SK-MEL-5 (cell line): ENCODE measurements at regions not wholly inside any gene's neighbourhood (a gene's known extent, or its start where the extent isn't known, plus 50 kb on each side); places are given as distances from the start of the nearest gene placed in this dataset.

Source experiments
- DNase-seq: peaks from one replicate; pipeline ENCODE4 v3.0.0-alpha.2; 2016; ENCODE audit warnings: low read depth, low spot score
- in situ Hi-C: cut with HindIII; loops from 2 replicates; pipeline ENCODE4 v1.10.0; 2016; ENCODE audit warnings: low sequenced_read_pairs, high pct_unique_total_duplicates, low pct_unique_long_range_greater_than_20kb

DNA sequence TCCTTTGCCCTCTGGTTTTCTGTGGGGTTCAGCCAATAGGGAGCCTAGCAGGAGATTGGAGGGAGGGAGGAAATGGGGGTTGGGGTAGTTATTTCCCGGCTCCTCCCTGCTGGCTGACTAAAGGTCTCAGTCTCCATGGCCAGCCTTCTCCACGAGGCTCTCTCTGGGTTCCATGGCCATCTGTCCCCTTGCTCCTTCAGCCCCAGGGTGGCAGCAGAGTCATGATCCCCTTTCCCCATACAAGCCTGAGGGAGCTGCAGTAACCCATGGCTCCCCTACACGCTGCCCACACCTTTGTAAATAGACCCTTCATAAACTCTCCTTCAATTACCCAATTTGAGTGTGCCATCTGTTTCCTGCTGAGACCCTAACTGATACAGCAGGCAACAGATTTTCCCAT lies 176.1 kb upstream of the CSF3R start:
- in situ Hi-C loops, result no loop called here
- DNase-seq, result no peak

- in situ Hi-C loops, result no loop called here
- peak; percentile 32 for DNase-seq
These were observed 175.1 kb upstream of the CSF3R start for GRCh38 chr1:36657826-36658225.

- DNase-seq, result no peak
- in situ Hi-C loops, result no loop called here
These were observed 174.1 kb upstream of the CSF3R start for GRCh38 chr1:36656838-36657237.

DNA sequence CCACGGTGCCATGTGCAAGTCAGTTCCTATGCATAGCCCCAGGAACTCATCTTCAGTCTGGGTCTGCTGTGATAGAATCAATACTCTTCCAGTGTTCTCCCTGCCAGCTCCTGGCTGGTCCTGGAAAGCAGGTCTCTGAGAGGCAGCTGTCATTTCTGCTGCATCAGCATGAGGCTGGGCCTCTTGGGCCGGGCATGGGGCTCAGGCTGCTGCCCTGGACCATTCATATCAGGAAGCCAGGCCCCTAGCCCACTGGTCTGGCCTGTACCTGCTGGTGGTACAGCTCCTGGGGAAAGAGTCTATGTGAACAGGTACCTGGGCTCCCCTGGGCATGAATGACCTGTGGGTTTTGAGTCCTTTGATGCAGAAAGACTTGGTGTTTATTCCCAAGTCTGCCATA lies 173.6 kb upstream of the CSF3R start:
- DNase-seq, result no peak
- in situ Hi-C loops, result no loop called here

- in situ Hi-C loops, result no loop called here
- no peak for DNase-seq
These were observed 171.9 kb upstream of the CSF3R start for GRCh38 chr1:36654586-36654985.

DNA sequence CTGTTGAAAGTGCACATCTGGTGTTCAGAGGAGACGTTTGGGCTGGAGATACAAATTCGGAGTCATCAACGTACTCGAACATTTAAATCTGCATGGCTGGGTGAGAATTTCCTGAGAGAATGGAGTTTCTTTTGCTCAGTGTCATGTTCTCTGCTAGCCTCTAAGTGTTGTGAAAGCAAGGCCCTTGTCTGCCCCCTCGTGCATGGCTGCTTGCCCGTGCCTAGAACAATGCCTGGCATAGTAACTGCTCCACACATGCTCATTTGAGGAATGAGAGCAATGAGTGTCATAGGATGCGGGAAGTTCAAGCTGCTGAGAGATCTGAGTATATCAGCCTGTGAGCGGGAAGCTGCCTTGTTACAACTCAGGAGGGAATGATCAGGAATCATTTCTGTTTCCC lies 171.1 kb upstream of the CSF3R start:
- in situ Hi-C loops, result no loop called here
- DNase-seq, result peak; percentile 92

DNA sequence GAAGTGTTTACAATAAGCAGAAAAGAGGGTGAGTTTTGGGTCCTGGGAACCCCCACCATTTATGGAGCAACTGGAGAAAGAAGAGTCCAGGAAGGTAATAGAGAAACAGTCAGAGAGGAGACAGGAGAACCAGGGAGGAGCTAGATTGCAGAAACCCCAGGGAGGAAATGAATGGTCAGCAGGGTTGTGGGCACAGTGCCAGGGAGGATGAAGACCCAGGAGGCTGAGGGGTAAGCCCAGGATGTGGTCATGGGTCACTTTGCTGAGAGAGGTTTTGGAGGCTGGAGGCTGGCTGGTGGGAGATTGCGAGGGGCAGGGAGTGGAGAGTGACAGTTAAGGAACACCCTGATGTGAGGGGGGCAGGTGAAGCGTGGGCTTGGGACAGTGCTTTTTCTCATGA lies 169.9 kb upstream of the CSF3R start:
- no peak for DNase-seq
- in situ Hi-C loops, result no loop called here

GRCh38 chr1:36652011-36652410 lies 169.3 kb upstream of the CSF3R start:
- in situ Hi-C loops, result no loop called here

GRCh38 chr1:36651176-36651910 lies 168.6 kb upstream of the CSF3R start:
- in situ Hi-C loops, result no loop called here

More at GRCh38 chr1:36652011-36652410, 169.3 kb upstream of the CSF3R start:
- DNase-seq, result no peak

GRCh38 chr1:36650200-36651065 lies 167.7 kb upstream of the CSF3R start:
- in situ Hi-C loops, result no loop called here
- DNase-seq, result peak; percentile 77

More at GRCh38 chr1:36651176-36651910, 168.6 kb upstream of the CSF3R start:
- DNase-seq, result no peak

GRCh38 chr1:36645867-36646266 lies 163.2 kb upstream of the CSF3R start:
- in situ Hi-C loops, result no loop called here
- no peak for DNase-seq

GRCh38 chr1:36644556-36644955 lies 161.8 kb upstream of the CSF3R start:
- in situ Hi-C loops, result no loop called here
- DNase-seq, result no peak

- in situ Hi-C loops, result no loop called here
- DNase-seq, result no peak
These were observed 160.9 kb upstream of the CSF3R start for GRCh38 chr1:36643371-36644270.

GRCh38 chr1:36642802-36643201 lies 160.1 kb upstream of the CSF3R start:
- in situ Hi-C loops, result no loop called here
- no peak for DNase-seq

DNA sequence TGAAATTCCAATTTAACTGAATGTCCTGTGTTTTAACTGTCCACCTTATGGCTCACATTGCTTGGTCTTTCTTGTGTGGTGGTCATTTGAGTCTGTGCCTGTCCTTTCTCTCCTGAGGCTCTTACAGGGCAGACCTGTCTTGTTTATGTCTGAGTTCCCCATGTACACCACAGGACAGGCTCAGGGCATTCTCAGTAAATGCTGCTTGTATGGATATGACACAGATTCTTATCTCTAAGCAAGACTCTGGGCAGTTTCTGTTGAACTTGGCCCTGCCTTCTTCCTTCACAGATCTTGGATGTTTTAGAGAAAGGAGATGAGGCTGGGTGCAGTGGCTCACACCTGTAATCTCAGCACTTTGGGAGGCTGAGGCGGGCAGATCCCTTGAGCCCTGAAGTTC lies 159.1 kb upstream of the CSF3R start:
- no peak for DNase-seq

GRCh38 chr1:36639461-36639860 lies 156.7 kb upstream of the CSF3R start:
- no peak for DNase-seq
- in situ Hi-C loops, result no loop called here

More for the DNA sequence above, 159.1 kb upstream of the CSF3R start:
- in situ Hi-C loops, result no loop called here

- DNase-seq, result no peak
- in situ Hi-C loops, result no loop called here
These were observed 155.6 kb upstream of the CSF3R start for GRCh38 chr1:36638268-36638667.

DNA sequence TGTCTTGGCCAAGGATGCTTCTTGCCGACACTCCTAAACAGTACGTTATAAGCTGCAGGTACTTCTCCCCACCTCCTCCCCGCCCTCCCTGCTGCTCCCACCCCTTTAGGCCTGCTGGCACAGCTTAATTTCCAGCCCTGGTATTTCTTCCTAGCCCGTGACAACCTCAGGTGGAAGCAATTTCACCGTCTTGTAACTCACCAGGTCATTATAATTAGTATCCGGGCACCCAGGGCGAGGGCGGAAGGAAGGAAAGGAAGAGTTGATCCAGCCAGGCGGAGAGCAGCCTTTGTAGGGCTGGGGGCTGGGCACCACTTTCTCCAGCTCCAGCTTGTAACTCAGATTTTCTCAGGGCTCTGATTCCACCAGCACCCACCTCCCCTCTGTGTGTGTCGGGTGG lies 153.5 kb upstream of the CSF3R start:
- DNase-seq, result no peak
- in situ Hi-C loops, result no loop called here
